ENCODE measurements at regions not wholly inside any gene's neighbourhood (a gene's known extent, or its start where the extent isn't known, plus 50 kb on each side); places are given as distances from the start of the nearest gene placed in this dataset.
"Not testable (repeated sequence)": the region's sequence is repeated elsewhere in the genome, so short reads cannot be mapped to it uniquely, and the experiment has no call there.

GRCh38 chr6:151671195-151671594 lies 136.3 kb upstream of the ESR1 start:
- DNase-seq (ENCODE audit: low spot score): no peak

- no peak for DNase-seq (ENCODE audit: low spot score)
Observed at GRCh38 chr6:151674578-151674977, 132.9 kb upstream of the ESR1 start.

- DNase-seq (ENCODE audit: low spot score): peak; percentile 77
Observed at GRCh38 chr6:151675746-151676459, 131.6 kb upstream of the ESR1 start.

- DNase-seq (ENCODE audit: low spot score): no peak
Observed at GRCh38 chr6:151676460-151676945, 131.0 kb upstream of the ESR1 start.

- DNase-seq (ENCODE audit: low spot score): no peak
Observed at GRCh38 chr6:151677404-151677803, 130.1 kb upstream of the ESR1 start.

- no peak for DNase-seq (ENCODE audit: low spot score)
Observed at GRCh38 chr6:151679081-151679480, 128.4 kb upstream of the ESR1 start.

GRCh38 chr6:151679941-151680340 lies 127.5 kb upstream of the ESR1 start:
- DNase-seq (ENCODE audit: low spot score): no peak

- no peak for DNase-seq (ENCODE audit: low spot score)
Observed at GRCh38 chr6:151680846-151681432, 126.5 kb upstream of the ESR1 start.

GRCh38 chr6:151681433-151682059 lies 125.9 kb upstream of the ESR1 start:
- no peak for DNase-seq (ENCODE audit: low spot score)

GRCh38 chr6:151682251-151682650 lies 125.2 kb upstream of the ESR1 start:
- DNase-seq (ENCODE audit: low spot score): no peak

GRCh38 chr6:151682922-151683321 lies 124.6 kb upstream of the ESR1 start:
- no peak for DNase-seq (ENCODE audit: low spot score)

GRCh38 chr6:151683381-151683780 lies 124.1 kb upstream of the ESR1 start:
- no peak for DNase-seq (ENCODE audit: low spot score)

- peak; percentile 58 for DNase-seq (ENCODE audit: low spot score)
Observed at GRCh38 chr6:151689499-151690201, 117.8 kb upstream of the ESR1 start.

GRCh38 chr6:151690303-151690702 lies 117.2 kb upstream of the ESR1 start:
- DNase-seq (ENCODE audit: low spot score): no peak

GRCh38 chr6:151690768-151691562 lies 116.5 kb upstream of the ESR1 start:
- no peak for DNase-seq (ENCODE audit: low spot score)

GRCh38 chr6:151692216-151692615 lies 115.3 kb upstream of the ESR1 start:
- DNase-seq (ENCODE audit: low spot score): no peak

GRCh38 chr6:151693366-151693765 lies 114.1 kb upstream of the ESR1 start:
- no peak for DNase-seq (ENCODE audit: low spot score)

GRCh38 chr6:151695156-151695555 lies 112.3 kb upstream of the ESR1 start:
- no peak for DNase-seq (ENCODE audit: low spot score)

- not testable (repeated sequence) for DNase-seq (ENCODE audit: low spot score)
Observed at GRCh38 chr6:151696302-151696701, 111.2 kb upstream of the ESR1 start.

GRCh38 chr6:151698931-151699700 lies 108.4 kb upstream of the ESR1 start:
- DNase-seq (ENCODE audit: low spot score): no peak

GRCh38 chr6:151699719-151700118 lies 107.8 kb upstream of the ESR1 start:
- no peak for DNase-seq (ENCODE audit: low spot score)
